Gastrocnemius medialis (tissue), 4 donors: ENCODE measurements at regions not wholly inside any gene's neighbourhood (a gene's known extent, or its start where the extent isn't known, plus 50 kb on each side); places are given as distances from the start of the nearest gene placed in this dataset.

Experiments used
- CTCF ChIP-seq, 5 experiments: fragments of 450-650 bp in 3 of 5; fragments of 200-600 bp in 2 of 5; sonication (generic) in 2 of 5; IDR thresholded peaks in 4 of 5; conservative IDR thresholded peaks in 1 of 5; 1 replicate in 4 of 5; 2 replicates in 1 of 5; pipeline ENCODE4 v1.5.1; 2016 to 2019; ENCODE audit warnings: antibody characterized with exemption in 5 of 5, mild to moderate bottlenecking in 3 of 5, moderate library complexity in 3 of 5
- POLR2A ChIP-seq, 2 donors: fragments of 450-650 bp; IDR thresholded peaks; one replicate each; pipeline ENCODE4 v1.6.1; 2017; ENCODE audit warnings: antibody characterized with exemption in 2 of 2, mild to moderate bottlenecking in 2 of 2, moderate library complexity in 2 of 2

- TF ChIP-seq CTCF (IDR thresholded peaks at IDR 0.05 in 4 of 5, conservative IDR thresholded peaks at IDR 0.05 in 1 of 5) (no peak), POLR2A (IDR thresholded peaks at IDR 0.05) (no peak)
Measured at GRCh38 chr6:132126150-132126549, 175.0 kb upstream of the CCN2 start.
